ENCODE measurements at regions not wholly inside any gene's neighbourhood (a gene's known extent, or its start where the extent isn't known, plus 50 kb on each side); places are given as distances from the start of the nearest gene placed in this dataset.
A peak's percentile ranks its signal among the peaks of the same experiment; 100 is the strongest.

- TF ChIP-seq PATZ1 (CRISPR knock-in tag; IDR thresholded peaks at IDR 0.05): 0 out of 2 replicates have a peak, but pooled peaks have one; percentile 14
- TF ChIP-seq HOXA3 (CRISPR knock-in tag; IDR thresholded peaks at IDR 0.05): 0 out of 2 replicates have a peak, but pooled peaks have one; percentile 22
- TF ChIP-seq RAD51 (IDR thresholded peaks at IDR 0.05; ENCODE audit: borderline replicate concordance): no peak
- peak; percentile 78 for TF ChIP-seq ZNF652 (CRISPR knock-in tag; IDR thresholded peaks at IDR 0.05; ENCODE audit: borderline replicate concordance, low read depth)
- TF ChIP-seq SOX13 (IDR thresholded peaks at IDR 0.05): no peak
- TF ChIP-seq SOX13 (CRISPR knock-in tag; conservative IDR thresholded peaks at IDR 0.05 in 1 of 2, IDR thresholded peaks at IDR 0.05 in 1 of 2): peak in 1 of 2 experiments; percentile 53; a peak in 1 of 4 replicates
- TF ChIP-seq NR2F1 (CRISPR knock-in tag; IDR thresholded peaks at IDR 0.05): no peak
- TF ChIP-seq SP5 (CRISPR knock-in tag; IDR thresholded peaks at IDR 0.05; ENCODE audit: borderline replicate concordance, low read depth): no peak
- TF ChIP-seq, protein P1, sequence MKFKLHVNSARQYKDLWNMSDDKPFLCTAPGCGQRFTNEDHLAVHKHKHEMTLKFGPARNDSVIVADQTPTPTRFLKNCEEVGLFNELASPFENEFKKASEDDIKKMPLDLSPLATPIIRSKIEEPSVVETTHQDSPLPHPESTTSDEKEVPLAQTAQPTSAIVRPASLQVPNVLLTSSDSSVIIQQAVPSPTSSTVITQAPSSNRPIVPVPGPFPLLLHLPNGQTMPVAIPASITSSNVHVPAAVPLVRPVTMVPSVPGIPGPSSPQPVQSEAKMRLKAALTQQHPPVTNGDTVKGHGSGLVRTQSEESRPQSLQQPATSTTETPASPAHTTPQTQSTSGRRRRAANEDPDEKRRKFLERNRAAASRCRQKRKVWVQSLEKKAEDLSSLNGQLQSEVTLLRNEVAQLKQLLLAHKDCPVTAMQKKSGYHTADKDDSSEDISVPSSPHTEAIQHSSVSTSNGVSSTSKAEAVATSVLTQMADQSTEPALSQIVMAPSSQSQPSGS (CRISPR knock-in tag; IDR thresholded peaks at IDR 0.05): no peak
Measured at GRCh38 chr4:56241500-56241899, 145.8 kb downstream of the AASDH start (continued).

GRCh38 chr4:56240554-56241174 is 146.6 kb downstream of the AASDH start:
- Histone ChIP-seq H2AFZ (ENCODE audit: low read length) (no peak overlapping the region), H3K27ac (ENCODE audit: extremely low read length, insufficient read depth, low read length) (peak overlapping the region; percentile 65), H3K79me2 (ENCODE audit: insufficient read depth, low read length) (no peaks in the 10 kb centered on the region), H4K20me1 (ENCODE audit: insufficient read depth, low read length) (no peaks in the 10 kb centered on the region), H3K4me3 (replicated peaks in 1 of 3; ENCODE audit: insufficient read depth in 1 of 3, low read depth in 2 of 3, low read length in 3 of 3) (peak overlapping the region; percentile 28 to 43 (median 29); a peak in 3 of 6 replicates), H3K4me2 (ENCODE audit: low read depth, low read length) (peak overlapping the region; percentile 60), H3K4me1 (ENCODE audit: insufficient read depth, low read length) (peaks cover 75% of the 10 kb centered on the region), H3K27me3 (ENCODE audit: control insufficient read depth in 1 of 2, insufficient read depth in 2 of 2, low read length in 2 of 2) (no peaks in the 10 kb centered on the region), H3K36me3 (replicated peaks in 1 of 2; ENCODE audit: control insufficient read depth in 1 of 2, insufficient read depth in 2 of 2, low read length in 2 of 2) (no peaks in the 10 kb centered on the region), H3K9me3 (ENCODE audit: low read length) (no peaks in the 10 kb centered on the region), H3K9ac (ENCODE audit: insufficient read depth, low read depth, low read length) (no peak overlapping the region; the same call in 1 of the 2 replicates)
- peak; percentile 87 for ATAC-seq
- WGBS (ENCODE audit: low lambda C conversion rate): 47% methylated on average over 7 of the region's 7 CpGs
- DNase-seq (ENCODE audit: low spot score): peak; percentile 55
- ChIA-PET POLR2A (no interaction called here), CTCF (ENCODE audit: low intra/inter-chr PET ratio, low total read pairs) (no interaction called here)
- in situ Hi-C loops (cut with HindIII; ENCODE audit: extremely low pct_ligation_motif_present, low pct_unique_long_range_greater_than_20kb): no loop called here
- no TSS peak for BruUV-seq (replicated peaks)
- FAIRE-seq: no peak
- intact Hi-C loops (cut with micrococcal nuclease; ENCODE audit: unreplicated experiment): loop anchor here (5.0 kb wide), 2 partner anchors 62 to 113 kb away; no protein-coding TSS in a partner anchor
- TF ChIP-seq RXRA (CRISPR knock-in tag; IDR thresholded peaks at IDR 0.05): no peak
- TF ChIP-seq, protein P2, sequence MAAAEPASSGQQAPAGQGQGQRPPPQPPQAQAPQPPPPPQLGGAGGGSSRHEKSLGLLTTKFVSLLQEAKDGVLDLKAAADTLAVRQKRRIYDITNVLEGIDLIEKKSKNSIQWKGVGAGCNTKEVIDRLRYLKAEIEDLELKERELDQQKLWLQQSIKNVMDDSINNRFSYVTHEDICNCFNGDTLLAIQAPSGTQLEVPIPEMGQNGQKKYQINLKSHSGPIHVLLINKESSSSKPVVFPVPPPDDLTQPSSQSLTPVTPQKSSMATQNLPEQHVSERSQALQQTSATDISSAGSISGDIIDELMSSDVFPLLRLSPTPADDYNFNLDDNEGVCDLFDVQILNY (CRISPR knock-in tag; conservative IDR thresholded peaks at IDR 0.05): no peak
- TF ChIP-seq, protein P3, sequence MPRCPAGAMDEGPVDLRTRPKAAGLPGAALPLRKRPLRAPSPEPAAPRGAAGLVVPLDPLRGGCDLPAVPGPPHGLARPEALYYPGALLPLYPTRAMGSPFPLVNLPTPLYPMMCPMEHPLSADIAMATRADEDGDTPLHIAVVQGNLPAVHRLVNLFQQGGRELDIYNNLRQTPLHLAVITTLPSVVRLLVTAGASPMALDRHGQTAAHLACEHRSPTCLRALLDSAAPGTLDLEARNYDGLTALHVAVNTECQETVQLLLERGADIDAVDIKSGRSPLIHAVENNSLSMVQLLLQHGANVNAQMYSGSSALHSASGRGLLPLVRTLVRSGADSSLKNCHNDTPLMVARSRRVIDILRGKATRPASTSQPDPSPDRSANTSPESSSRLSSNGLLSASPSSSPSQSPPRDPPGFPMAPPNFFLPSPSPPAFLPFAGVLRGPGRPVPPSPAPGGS (CRISPR knock-in tag; IDR thresholded peaks at IDR 0.05): no peak
- no peak for TF ChIP-seq ZNF512B (CRISPR knock-in tag; IDR thresholded peaks at IDR 0.05; ENCODE audit: borderline replicate concordance)

Data from HepG2 (cell line).